EH (cell line): ENCODE measurements at regions not wholly inside any gene's neighbourhood (a gene's known extent, or its start where the extent isn't known, plus 50 kb on each side); places are given as distances from the start of the nearest gene placed in this dataset.
"Not testable (repeated sequence)": the region's sequence is repeated elsewhere in the genome, so short reads cannot be mapped to it uniquely, and the experiment has no call there.

Experiments used
- DNase-seq: peaks from one replicate; pipeline ENCODE4 v3.0.0-alpha.2; 2015; ENCODE audit warnings: low read depth

- peak; percentile 81 for DNase-seq
Observed at GRCh38 chr11:128157423-128158298, 429.7 kb downstream of the ETS1 start.

- DNase-seq: no peak
Observed at GRCh38 chr11:128156486-128156885, 430.9 kb downstream of the ETS1 start.

- DNase-seq: no peak
Observed at GRCh38 chr11:128155590-128155989, 431.8 kb downstream of the ETS1 start.

- no peak for DNase-seq
Observed at GRCh38 chr11:128153697-128154048, 433.7 kb downstream of the ETS1 start.

- DNase-seq: no peak
Observed at GRCh38 chr11:128152796-128153696, 434.3 kb downstream of the ETS1 start.

- no peak for DNase-seq
Observed at GRCh38 chr11:128151780-128152179, 435.6 kb downstream of the ETS1 start.

- no peak for DNase-seq
Observed at GRCh38 chr11:128151338-128151737, 436.0 kb downstream of the ETS1 start.

GRCh38 chr11:128148208-128148607 is 439.1 kb downstream of the ETS1 start:
- DNase-seq: no peak

- no peak for DNase-seq
Observed at GRCh38 chr11:128146926-128147605, 440.3 kb downstream of the ETS1 start.

GRCh38 chr11:128140293-128140692 is 447.1 kb downstream of the ETS1 start:
- not testable (repeated sequence) for DNase-seq

- DNase-seq: no peak
Observed at GRCh38 chr11:128135451-128135850, 451.9 kb downstream of the ETS1 start.

GRCh38 chr11:128133501-128133900 is 453.9 kb downstream of the ETS1 start:
- peak; percentile 11 for DNase-seq

GRCh38 chr11:128130052-128130451 is 457.3 kb downstream of the ETS1 start:
- DNase-seq: no peak

GRCh38 chr11:128125723-128126122 is 461.6 kb downstream of the ETS1 start:
- no peak for DNase-seq

- peak; percentile 5 for DNase-seq
Observed at GRCh38 chr11:128116885-128117284, 470.5 kb downstream of the ETS1 start.

- DNase-seq: no peak
Observed at GRCh38 chr11:128116447-128116846, 470.9 kb downstream of the ETS1 start.

- no peak for DNase-seq
Observed at GRCh38 chr11:128105950-128106349, 481.4 kb downstream of the ETS1 start.

- DNase-seq: no peak
Observed at GRCh38 chr11:128105511-128105910, 481.8 kb downstream of the ETS1 start.

GRCh38 chr11:128103278-128103873 is 484.0 kb downstream of the ETS1 start:
- no peak for DNase-seq

- DNase-seq: no peak
Observed at GRCh38 chr11:128098781-128099180, 488.6 kb downstream of the ETS1 start.

GRCh38 chr11:128095466-128095981 is 491.8 kb downstream of the ETS1 start:
- peak; percentile 89 for DNase-seq

GRCh38 chr11:128093689-128094088 is 493.7 kb downstream of the ETS1 start:
- no peak for DNase-seq
